ENCODE measurements at regions not wholly inside any gene's neighbourhood (a gene's known extent, or its start where the extent isn't known, plus 50 kb on each side); places are given as distances from the start of the nearest gene placed in this dataset.

DNA sequence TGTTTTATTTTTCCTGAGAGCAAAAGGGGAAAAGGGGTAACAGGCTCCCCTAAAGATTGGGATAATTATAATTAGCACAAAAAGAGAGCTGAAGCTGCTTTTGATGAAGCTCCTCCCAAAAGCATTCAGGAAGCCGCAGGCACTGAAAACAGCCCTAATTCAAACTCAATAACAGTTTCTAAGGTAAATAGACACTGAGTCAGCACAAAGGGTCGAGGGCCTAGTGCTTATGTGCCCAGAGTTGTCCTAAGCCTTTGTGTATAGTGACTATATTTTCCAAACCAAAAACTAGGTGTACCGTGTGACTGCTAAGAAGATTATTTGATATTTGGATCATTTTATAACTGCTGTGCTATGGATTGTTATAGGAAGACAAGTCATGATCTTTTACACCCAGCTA is 67.7 kb downstream of the HMHB1 start:
- no peak overlapping the region for H3K4me3 ChIP-seq
- no peak for DNase-seq (ENCODE audit: low spot score in 2 of 2)
- H3K4me1 ChIP-seq: no peaks in the 10 kb centered on the region
- no peaks in the 10 kb centered on the region for H3K27me3 ChIP-seq
- H3K27ac ChIP-seq: no peak overlapping the region
- H3K9me3 ChIP-seq: no peaks in the 10 kb centered on the region
- intact Hi-C loops (cut with DNase I): no loop called here
- TF ChIP-seq, protein P1, sequence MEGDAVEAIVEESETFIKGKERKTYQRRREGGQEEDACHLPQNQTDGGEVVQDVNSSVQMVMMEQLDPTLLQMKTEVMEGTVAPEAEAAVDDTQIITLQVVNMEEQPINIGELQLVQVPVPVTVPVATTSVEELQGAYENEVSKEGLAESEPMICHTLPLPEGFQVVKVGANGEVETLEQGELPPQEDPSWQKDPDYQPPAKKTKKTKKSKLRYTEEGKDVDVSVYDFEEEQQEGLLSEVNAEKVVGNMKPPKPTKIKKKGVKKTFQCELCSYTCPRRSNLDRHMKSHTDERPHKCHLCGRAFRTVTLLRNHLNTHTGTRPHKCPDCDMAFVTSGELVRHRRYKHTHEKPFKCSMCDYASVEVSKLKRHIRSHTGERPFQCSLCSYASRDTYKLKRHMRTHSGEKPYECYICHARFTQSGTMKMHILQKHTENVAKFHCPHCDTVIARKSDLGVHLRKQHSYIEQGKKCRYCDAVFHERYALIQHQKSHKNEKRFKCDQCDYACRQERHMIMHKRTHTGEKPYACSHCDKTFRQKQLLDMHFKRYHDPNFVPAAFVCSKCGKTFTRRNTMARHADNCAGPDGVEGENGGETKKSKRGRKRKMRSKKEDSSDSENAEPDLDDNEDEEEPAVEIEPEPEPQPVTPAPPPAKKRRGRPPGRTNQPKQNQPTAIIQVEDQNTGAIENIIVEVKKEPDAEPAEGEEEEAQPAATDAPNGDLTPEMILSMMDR (IDR thresholded peaks at IDR 0.05): no peak
- no peaks in the 10 kb centered on the region for H3K36me3 ChIP-seq

DNA sequence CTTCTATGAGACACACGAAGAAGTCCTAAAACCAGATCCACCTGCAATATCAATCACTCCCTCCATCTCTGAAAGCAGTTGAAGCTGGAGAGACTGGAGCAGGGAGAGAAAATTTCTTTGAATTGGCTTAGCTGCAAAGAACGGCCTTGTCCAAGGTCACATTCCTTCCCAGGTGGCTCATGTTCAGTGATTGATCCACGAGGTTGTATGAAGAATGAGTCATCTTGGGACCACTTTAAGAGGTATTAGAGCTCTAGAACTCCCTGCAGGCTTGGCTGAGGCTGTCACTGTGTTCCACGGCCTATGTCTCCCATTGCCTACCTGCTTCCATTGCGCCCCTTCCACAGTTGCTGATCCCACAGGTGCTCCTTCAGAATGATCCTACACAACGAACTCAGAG is 68.2 kb downstream of the HMHB1 start:
- no peaks in the 10 kb centered on the region for H3K27me3 ChIP-seq
- no peak overlapping the region for H3K4me3 ChIP-seq
- H3K4me1 ChIP-seq: no peaks in the 10 kb centered on the region
- H3K36me3 ChIP-seq: no peaks in the 10 kb centered on the region
- TF ChIP-seq, protein P1 (IDR thresholded peaks at IDR 0.05): no peak
- H3K9me3 ChIP-seq: no peaks in the 10 kb centered on the region
- intact Hi-C loops (cut with DNase I): no loop called here
- no peak for DNase-seq (ENCODE audit: low spot score in 2 of 2)
- no peak overlapping the region for H3K27ac ChIP-seq

DNA sequence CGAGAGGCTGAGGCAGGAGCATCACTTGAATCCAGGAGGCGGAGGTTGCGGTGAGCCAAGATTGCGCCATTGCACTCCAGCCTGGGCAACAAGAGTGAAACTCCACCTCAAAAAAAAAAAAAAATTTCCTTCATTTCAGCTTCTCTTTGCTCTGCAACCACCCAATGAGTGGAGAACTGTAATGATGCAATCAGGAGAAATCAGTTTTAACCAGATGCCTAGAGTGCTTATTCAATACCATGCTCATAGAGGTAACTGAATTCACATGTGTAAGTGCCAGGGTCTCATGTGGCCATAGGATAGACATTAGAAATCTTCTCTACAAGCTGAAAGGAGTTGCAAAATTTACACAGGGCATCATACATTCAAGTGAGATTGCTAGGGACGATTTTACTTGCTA is 70.6 kb downstream of the HMHB1 start:
- peaks cover 0 to 2% of the 10 kb centered on the region in 2 donors for H3K4me1 ChIP-seq
- DNase-seq (ENCODE audit: low spot score in 2 of 2): no peak
- no peak overlapping the region for H3K27ac ChIP-seq
- H3K4me3 ChIP-seq: no peak overlapping the region
- no peaks in the 10 kb centered on the region for H3K27me3 ChIP-seq
- no peaks in the 10 kb centered on the region for H3K36me3 ChIP-seq
- TF ChIP-seq, protein P1 (IDR thresholded peaks at IDR 0.05): no peak
- H3K9me3 ChIP-seq: no peaks in the 10 kb centered on the region
- intact Hi-C loops (cut with DNase I): no loop called here

DNA sequence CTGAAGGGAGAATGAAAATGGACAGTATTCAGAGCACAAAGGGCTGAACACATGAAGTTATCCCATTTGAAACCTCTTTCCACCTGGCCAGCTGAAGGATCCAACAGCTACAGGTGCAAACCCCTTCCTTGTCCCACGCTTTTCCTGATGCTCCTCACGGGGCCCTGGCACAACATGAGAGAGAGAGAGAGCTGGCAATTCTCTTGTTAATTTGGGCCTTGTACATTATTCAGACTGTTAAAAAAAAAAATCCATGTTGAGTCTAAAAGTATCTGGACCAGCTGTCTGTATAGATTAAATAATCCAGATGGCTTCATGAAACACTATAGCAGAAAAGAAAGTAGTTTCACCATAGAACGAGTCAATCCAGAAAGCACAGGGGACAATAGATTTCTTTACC is 74.1 kb downstream of the HMHB1 start:
- Histone ChIP-seq H3K36me3 (no peaks in the 10 kb centered on the region), H3K27ac (no peak overlapping the region), H3K9me3 (no peaks in the 10 kb centered on the region), H3K4me1 (peaks cover 0 to 2% of the 10 kb centered on the region in 2 donors), H3K27me3 (no peaks in the 10 kb centered on the region), H3K4me3 (peak overlapping the region; percentile 7 to 9)
- no peak for DNase-seq (ENCODE audit: low spot score in 2 of 2)
- TF ChIP-seq, protein P1 (IDR thresholded peaks at IDR 0.05): no peak
- intact Hi-C loops (cut with DNase I): no loop called here

DNA sequence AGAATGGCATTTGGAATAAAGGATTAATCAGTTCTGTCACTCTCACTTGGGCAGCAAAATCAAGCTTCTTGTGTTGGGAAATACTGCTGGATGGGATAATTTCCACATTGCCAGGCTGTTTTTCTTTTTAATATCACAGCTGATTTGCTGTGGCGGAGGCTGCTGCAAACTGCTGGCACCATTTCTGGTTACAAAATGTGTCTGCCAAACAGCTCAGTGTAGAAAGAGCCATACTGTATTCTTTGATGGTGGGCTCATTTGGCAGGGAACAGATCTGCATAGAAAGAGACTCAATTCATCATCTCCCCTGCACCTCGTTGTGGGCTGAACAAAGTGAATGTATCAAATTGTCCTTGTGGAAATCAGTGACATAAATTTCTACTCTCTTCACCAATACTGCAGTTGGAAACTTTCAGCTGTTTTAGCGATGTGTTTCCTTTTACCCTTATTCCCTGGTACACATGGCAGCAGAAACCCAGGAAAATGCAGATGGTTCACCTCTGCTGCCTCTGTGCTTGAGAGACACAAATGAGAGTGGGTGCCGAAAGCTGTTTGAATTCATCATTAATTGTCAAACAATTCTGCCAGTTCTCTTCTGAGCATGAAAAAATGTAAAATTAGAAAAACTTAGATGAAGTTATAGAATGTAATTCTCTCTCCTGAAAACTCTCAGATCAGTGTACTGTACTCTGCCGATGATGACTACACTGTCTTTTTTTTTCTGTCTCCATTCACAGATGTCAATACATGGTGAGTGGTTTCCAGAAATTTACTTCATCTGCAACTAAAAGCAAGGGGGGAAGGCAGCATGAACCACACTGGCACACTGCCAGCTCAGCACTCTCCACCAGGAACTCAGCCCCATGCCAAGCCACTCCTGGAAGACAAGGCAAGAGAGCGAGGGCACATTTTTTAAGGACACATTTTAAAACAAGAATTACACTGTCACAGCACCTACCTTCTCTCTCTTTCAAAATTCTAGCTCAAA is 75.0 kb downstream of the HMHB1 start:
- H3K4me3 ChIP-seq: peak overlapping the region; percentile 7 to 9
- H3K9me3 ChIP-seq: no peaks in the 10 kb centered on the region
- TF ChIP-seq, protein P1 (IDR thresholded peaks at IDR 0.05): no peak
- H3K27ac ChIP-seq: peak overlapping the region in 1 of 2 donors; percentile 38
- intact Hi-C loops (cut with DNase I): no loop called here
- no peak for DNase-seq (ENCODE audit: low spot score in 2 of 2)
- H3K4me1 ChIP-seq: peaks cover 0 to 2% of the 10 kb centered on the region in 2 donors
- H3K36me3 ChIP-seq: no peaks in the 10 kb centered on the region
- no peaks in the 10 kb centered on the region for H3K27me3 ChIP-seq
